ENCODE measurements at regions not wholly inside any gene's neighbourhood (a gene's known extent, or its start where the extent isn't known, plus 50 kb on each side); places are given as distances from the start of the nearest gene placed in this dataset.

DNA sequence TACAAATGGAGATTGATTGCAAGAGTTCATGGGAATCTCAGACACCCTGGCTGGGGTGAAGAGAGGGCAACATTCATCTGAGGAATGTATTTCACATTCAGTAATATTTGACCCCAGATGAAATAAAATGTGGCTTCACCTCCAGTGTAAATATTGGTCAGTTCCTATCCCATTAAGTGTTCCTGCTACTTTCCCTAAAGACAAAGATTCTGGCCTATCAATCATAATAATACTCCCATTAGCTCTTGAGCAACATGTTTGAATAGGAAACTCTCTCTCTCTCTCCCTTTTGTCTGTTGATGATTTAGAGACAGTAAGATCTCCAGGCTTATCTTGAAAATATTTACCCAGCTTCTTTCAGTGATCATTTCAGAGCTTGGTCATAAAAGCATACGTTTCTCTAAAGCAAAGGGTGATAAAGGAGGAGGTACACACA is 70.1 kb downstream of the KCNJ2 start (continued):
- TF ChIP-seq FOSL2 (IDR thresholded peaks at IDR 0.05) (no peak), FOSL2 (CRISPR knock-in tag; IDR thresholded peaks at IDR 0.05) (peak; percentile 72), CBX8 (IDR thresholded peaks at IDR 0.05) (no peak), JUNB (IDR thresholded peaks at IDR 0.05) (0 out of 2 replicates have a peak, but pooled peaks have one; percentile 26), ELK1 (IDR thresholded peaks at IDR 0.05; ENCODE audit: low read depth, low read length) (no peak), NR3C1 (IDR thresholded peaks at IDR 0.05) (no peak), HDAC2 (IDR thresholded peaks at IDR 0.05) (no peak), CTCF (IDR thresholded peaks at IDR 0.05) (no peak), ZFP36 (IDR thresholded peaks at IDR 0.05; ENCODE audit: borderline replicate concordance, partially characterized antibody) (peak; percentile 58), HOXB13 (CRISPR knock-in tag; IDR thresholded peaks at IDR 0.05; ENCODE audit: low read depth) (no peak; the same call in 1 of the 2 replicates), PHF8 (IDR thresholded peaks at IDR 0.05; ENCODE audit: borderline replicate concordance, low read depth) (no peak), JUN (IDR thresholded peaks at IDR 0.05) (peak; percentile 33 to 41; a peak in 1 of 5 replicates), FOXS1 (CRISPR knock-in tag; IDR thresholded peaks at IDR 0.05) (no peak), NFE2L2 (conservative IDR thresholded peaks at IDR 0.05; ENCODE audit: low read length) (no peak), RFX5 (IDR thresholded peaks at IDR 0.05) (no peak), SMC3 (IDR thresholded peaks at IDR 0.05) (no peak), EHF (CRISPR knock-in tag; IDR thresholded peaks at IDR 0.05) (no peak), CHD4 (IDR thresholded peaks at IDR 0.05; ENCODE audit: borderline replicate concordance) (no peak), TFCP2L1 (CRISPR knock-in tag; IDR thresholded peaks at IDR 0.05) (no peak), RAD21 (conservative IDR thresholded peaks at IDR 0.05 in 1 of 2, IDR thresholded peaks at IDR 0.05 in 1 of 2) (no peak), NPAS2 (CRISPR knock-in tag; IDR thresholded peaks at IDR 0.05; ENCODE audit: borderline replicate concordance) (no peak), POLR2A (IDR thresholded peaks at IDR 0.05; ENCODE audit: low read length) (no peak), SREBF2 (IDR thresholded peaks at IDR 0.05) (no peak), MAFK (IDR thresholded peaks at IDR 0.05; ENCODE audit: partially characterized antibody) (no peak), TP53 (CRISPR knock-in tag; IDR thresholded peaks at IDR 0.05) (no peak), MAZ (IDR thresholded peaks at IDR 0.05; ENCODE audit: borderline replicate concordance, low read depth, low read length) (no peak), POLR2AphosphoS2 (conservative IDR thresholded peaks at IDR 0.05; ENCODE audit: low read length) (no peak), MAX (IDR thresholded peaks at IDR 0.05) (no peak), HEYL (CRISPR knock-in tag; IDR thresholded peaks at IDR 0.05) (no peak), RNF2 (IDR thresholded peaks at IDR 0.05; ENCODE audit: borderline replicate concordance, low read depth) (no peak), HOXA7 (CRISPR knock-in tag; IDR thresholded peaks at IDR 0.05) (no peak)
- TF ChIP-seq, protein P1, sequence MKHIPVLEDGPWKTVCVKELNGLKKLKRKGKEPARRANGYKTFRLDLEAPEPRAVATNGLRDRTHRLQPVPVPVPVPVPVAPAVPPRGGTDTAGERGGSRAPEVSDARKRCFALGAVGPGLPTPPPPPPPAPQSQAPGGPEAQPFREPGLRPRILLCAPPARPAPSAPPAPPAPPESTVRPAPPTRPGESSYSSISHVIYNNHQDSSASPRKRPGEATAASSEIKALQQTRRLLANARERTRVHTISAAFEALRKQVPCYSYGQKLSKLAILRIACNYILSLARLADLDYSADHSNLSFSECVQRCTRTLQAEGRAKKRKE (CRISPR knock-in tag; IDR thresholded peaks at IDR 0.05; ENCODE audit: low read depth), result no peak
- TF ChIP-seq, protein P2, sequence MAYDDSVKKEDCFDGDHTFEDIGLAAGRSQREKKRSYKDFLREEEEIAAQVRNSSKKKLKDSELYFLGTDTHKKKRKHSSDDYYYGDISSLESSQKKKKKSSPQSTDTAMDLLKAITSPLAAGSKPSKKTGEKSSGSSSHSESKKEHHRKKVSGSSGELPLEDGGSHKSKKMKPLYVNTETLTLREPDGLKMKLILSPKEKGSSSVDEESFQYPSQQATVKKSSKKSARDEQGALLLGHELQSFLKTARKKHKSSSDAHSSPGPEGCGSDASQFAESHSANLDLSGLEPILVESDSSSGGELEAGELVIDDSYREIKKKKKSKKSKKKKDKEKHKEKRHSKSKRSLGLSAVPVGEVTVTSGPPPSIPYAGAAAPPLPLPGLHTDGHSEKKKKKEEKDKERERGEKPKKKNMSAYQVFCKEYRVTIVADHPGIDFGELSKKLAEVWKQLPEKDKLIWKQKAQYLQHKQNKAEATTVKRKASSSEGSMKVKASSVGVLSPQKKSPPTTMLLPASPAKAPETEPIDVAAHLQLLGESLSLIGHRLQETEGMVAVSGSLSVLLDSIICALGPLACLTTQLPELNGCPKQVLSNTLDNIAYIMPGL (CRISPR knock-in tag; IDR thresholded peaks at IDR 0.05; ENCODE audit: borderline replicate concordance), result no peak
- TF ChIP-seq, protein P3, sequence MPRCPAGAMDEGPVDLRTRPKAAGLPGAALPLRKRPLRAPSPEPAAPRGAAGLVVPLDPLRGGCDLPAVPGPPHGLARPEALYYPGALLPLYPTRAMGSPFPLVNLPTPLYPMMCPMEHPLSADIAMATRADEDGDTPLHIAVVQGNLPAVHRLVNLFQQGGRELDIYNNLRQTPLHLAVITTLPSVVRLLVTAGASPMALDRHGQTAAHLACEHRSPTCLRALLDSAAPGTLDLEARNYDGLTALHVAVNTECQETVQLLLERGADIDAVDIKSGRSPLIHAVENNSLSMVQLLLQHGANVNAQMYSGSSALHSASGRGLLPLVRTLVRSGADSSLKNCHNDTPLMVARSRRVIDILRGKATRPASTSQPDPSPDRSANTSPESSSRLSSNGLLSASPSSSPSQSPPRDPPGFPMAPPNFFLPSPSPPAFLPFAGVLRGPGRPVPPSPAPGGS (IDR thresholded peaks at IDR 0.05), result 0 out of 3 replicates have a peak, but pooled peaks have one; percentile 65
- TF ChIP-seq, protein P4, sequence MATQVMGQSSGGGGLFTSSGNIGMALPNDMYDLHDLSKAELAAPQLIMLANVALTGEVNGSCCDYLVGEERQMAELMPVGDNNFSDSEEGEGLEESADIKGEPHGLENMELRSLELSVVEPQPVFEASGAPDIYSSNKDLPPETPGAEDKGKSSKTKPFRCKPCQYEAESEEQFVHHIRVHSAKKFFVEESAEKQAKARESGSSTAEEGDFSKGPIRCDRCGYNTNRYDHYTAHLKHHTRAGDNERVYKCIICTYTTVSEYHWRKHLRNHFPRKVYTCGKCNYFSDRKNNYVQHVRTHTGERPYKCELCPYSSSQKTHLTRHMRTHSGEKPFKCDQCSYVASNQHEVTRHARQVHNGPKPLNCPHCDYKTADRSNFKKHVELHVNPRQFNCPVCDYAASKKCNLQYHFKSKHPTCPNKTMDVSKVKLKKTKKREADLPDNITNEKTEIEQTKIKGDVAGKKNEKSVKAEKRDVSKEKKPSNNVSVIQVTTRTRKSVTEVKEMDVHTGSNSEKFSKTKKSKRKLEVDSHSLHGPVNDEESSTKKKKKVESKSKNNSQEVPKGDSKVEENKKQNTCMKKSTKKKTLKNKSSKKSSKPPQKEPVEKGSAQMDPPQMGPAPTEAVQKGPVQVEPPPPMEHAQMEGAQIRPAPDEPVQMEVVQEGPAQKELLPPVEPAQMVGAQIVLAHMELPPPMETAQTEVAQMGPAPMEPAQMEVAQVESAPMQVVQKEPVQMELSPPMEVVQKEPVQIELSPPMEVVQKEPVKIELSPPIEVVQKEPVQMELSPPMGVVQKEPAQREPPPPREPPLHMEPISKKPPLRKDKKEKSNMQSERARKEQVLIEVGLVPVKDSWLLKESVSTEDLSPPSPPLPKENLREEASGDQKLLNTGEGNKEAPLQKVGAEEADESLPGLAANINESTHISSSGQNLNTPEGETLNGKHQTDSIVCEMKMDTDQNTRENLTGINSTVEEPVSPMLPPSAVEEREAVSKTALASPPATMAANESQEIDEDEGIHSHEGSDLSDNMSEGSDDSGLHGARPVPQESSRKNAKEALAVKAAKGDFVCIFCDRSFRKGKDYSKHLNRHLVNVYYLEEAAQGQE (IDR thresholded peaks at IDR 0.05), result no peak
